Fibroblast of lung (primary cell): ENCODE measurements at regions not wholly inside any gene's neighbourhood (a gene's known extent, or its start where the extent isn't known, plus 50 kb on each side); places are given as distances from the start of the nearest gene placed in this dataset.

Source experiments
- EZH2 ChIP-seq: IDR thresholded peaks from 2 replicates; pipeline ENCODE4 v1.5.1; 2012; ENCODE audit warnings: low read length, control low read depth, mild to moderate bottlenecking; ENCODE audit errors: missing control alignments
- TF ChIP-seq, protein P1 (sequence below), 2 donors: IDR thresholded peaks in 1 of 2; conservative IDR thresholded peaks in 1 of 2; 1 replicate in 1 of 2; 2 replicates in 1 of 2; pipeline ENCODE4 v1.5.1; 2011 to 2012; ENCODE audit warnings: low read length in 2 of 2, control low read depth in 1 of 2, inconsistent platforms in 1 of 2, low read depth in 1 of 2, mild to moderate bottlenecking in 1 of 2

GRCh38 chr6:56816370-56816769 lies 138.5 kb upstream of the BEND6 start:
- TF ChIP-seq, protein P1, sequence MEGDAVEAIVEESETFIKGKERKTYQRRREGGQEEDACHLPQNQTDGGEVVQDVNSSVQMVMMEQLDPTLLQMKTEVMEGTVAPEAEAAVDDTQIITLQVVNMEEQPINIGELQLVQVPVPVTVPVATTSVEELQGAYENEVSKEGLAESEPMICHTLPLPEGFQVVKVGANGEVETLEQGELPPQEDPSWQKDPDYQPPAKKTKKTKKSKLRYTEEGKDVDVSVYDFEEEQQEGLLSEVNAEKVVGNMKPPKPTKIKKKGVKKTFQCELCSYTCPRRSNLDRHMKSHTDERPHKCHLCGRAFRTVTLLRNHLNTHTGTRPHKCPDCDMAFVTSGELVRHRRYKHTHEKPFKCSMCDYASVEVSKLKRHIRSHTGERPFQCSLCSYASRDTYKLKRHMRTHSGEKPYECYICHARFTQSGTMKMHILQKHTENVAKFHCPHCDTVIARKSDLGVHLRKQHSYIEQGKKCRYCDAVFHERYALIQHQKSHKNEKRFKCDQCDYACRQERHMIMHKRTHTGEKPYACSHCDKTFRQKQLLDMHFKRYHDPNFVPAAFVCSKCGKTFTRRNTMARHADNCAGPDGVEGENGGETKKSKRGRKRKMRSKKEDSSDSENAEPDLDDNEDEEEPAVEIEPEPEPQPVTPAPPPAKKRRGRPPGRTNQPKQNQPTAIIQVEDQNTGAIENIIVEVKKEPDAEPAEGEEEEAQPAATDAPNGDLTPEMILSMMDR (conservative IDR thresholded peaks at IDR 0.05 in 1 of 2, IDR thresholded peaks at IDR 0.05 in 1 of 2; ENCODE audit: low read depth in 1 of 2, low read length in 2 of 2), result no peak
- TF ChIP-seq EZH2, result no peak
